Astrocyte of the cerebellum (primary cell): ENCODE measurements at regions not wholly inside any gene's neighbourhood (a gene's known extent, or its start where the extent isn't known, plus 50 kb on each side); places are given as distances from the start of the nearest gene placed in this dataset.

ENCODE experiments used
- DNase-seq: peaks from one replicate; pipeline ENCODE4 v3.0.0-alpha.2; 2011; ENCODE audit warnings: low read depth
- H3K4me3 ChIP-seq: 2 replicates; pipeline ENCODE4 v1.5.1; 2011; ENCODE audit warnings: mild to moderate bottlenecking, low read depth, low read length, moderate library complexity
- in situ Hi-C: cut with HindIII; loops from 2 replicates; pipeline ENCODE4 v1.10.0; 2017; ENCODE audit warnings: low sequenced_read_pairs
- TF ChIP-seq, protein P1 (sequence below): IDR thresholded peaks from 2 replicates; pipeline ENCODE4 v1.5.1; 2012; ENCODE audit warnings: low read length, low read depth, moderate library complexity, mild to moderate bottlenecking; ENCODE audit errors: missing control alignments

DNA sequence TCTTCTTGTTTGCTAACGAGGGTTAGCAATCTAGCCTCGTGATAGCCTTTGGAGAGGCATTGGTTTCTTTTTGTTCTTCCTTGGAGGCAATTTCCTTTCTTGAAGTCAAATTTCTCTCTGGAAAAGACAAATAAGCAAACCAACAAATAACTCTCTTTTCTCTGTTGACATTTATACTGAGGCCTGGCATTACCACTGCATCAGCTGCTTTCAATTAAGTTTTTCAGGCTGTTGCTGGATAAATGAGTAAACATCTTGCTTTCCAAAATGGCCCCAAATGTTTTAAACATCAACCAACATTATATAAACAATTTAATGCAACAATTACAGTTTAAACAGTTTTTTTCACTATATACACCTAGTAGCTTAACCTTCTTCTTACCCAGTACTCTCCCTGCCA, 264.4 kb downstream of the HTR1A start:
- TF ChIP-seq, protein P1, sequence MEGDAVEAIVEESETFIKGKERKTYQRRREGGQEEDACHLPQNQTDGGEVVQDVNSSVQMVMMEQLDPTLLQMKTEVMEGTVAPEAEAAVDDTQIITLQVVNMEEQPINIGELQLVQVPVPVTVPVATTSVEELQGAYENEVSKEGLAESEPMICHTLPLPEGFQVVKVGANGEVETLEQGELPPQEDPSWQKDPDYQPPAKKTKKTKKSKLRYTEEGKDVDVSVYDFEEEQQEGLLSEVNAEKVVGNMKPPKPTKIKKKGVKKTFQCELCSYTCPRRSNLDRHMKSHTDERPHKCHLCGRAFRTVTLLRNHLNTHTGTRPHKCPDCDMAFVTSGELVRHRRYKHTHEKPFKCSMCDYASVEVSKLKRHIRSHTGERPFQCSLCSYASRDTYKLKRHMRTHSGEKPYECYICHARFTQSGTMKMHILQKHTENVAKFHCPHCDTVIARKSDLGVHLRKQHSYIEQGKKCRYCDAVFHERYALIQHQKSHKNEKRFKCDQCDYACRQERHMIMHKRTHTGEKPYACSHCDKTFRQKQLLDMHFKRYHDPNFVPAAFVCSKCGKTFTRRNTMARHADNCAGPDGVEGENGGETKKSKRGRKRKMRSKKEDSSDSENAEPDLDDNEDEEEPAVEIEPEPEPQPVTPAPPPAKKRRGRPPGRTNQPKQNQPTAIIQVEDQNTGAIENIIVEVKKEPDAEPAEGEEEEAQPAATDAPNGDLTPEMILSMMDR, result no peak
- no peak for DNase-seq
- in situ Hi-C loops, result no loop called here

DNA sequence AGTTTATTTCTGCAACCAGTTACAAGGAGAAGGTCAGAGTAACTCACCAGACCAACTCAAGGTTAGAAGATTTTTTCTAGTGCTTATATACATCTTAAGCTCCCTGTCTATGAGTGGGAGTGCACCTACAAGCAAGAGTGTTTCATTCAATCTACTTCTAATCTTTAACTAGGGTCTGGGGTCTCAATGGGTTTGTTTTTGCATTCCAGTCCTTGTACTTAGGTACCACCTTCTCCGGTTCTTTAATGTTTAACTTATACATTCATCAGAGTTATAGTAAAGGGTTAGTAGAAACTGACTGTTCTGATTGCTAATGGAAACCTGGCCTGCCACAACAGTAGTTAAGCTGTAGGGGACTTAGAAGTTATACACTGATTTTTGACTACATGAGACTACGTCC, 271.7 kb downstream of the HTR1A start:
- TF ChIP-seq, protein P1, result no peak

More for the DNA sequence above, 264.4 kb downstream of the HTR1A start:
- no peak overlapping the region for H3K4me3 ChIP-seq

DNA sequence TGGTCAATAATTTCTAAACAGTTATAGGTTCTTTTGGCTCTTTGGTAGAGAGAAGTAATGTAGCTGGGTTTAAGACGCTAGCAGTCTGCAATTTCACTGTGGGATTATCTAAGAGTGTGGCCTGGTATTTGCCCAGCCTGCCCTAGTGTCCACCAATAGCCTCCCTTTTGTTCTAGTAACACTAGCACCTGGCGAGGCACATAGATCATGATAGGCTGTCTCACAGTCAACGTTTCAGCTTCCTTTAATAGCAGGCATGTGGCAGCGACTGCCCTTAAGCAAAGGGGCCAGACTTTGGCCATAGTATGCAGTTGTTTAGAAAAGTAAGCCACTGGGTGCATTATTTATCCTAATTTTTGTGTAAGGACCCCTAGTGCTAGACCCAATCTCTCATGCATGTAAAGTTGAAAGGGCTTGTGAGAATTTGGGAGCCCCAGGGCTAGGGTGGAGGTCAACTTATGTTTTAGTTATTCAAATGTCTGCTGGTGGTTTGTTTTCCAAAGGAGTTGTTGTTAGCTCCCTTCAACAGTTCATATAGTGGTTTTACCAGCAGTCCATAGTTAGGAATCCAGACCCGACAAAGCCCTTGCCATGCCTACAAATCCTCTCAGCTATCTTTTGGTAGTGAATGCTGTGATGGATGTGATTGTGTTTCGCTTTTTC, 274.3 kb downstream of the HTR1A start:
- in situ Hi-C loops, result no loop called here
- H3K4me3 ChIP-seq, result no peak overlapping the region
- no peak for DNase-seq
- TF ChIP-seq, protein P1, result no peak

More for the DNA sequence above, 271.7 kb downstream of the HTR1A start:
- no peak overlapping the region for H3K4me3 ChIP-seq
- in situ Hi-C loops, result no loop called here
- no peak for DNase-seq

DNA sequence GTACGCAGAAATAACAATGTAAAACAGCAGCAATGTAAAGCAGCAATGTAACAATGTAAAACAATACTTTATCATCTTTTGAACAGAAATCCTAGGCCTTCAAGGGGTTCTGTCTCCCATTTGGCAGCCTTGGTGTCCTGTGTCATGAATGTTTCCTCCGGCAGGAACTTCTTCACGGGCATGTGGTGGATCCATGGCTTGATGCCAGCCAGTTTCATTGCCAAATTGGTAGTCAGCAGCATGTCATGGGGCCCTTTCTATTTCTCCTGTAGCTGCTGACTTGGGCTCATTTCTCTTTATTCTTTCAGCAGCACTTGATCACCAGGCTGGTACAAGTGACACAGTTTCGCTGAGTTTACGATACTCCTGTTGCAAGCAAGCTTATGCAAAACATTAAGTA, 275.3 kb downstream of the HTR1A start:
- in situ Hi-C loops, result no loop called here
- no peak for DNase-seq
- no peak overlapping the region for H3K4me3 ChIP-seq
- TF ChIP-seq, protein P1, result no peak

DNA sequence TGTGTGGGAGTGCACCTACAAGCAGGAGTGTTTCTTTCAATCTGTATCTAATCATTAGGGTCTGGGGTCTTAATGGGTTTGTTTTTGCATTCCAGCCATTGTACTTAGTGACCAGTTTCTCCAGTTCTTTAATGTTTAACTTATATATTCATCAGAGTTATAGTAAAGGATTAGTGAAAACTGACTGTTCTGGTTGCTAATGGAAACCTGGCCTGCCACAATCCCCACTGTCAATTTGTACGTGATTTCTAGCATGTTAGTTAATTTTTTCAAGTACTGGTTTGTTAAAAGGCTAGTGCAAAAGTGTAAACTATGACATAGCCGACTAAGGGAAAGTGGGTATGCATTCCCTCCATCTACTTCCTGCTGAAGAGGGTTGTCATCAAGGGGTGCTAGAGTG, 276.1 kb downstream of the HTR1A start:
- no peak overlapping the region for H3K4me3 ChIP-seq
- no peak for DNase-seq
- in situ Hi-C loops, result no loop called here
- TF ChIP-seq, protein P1, result no peak

DNA sequence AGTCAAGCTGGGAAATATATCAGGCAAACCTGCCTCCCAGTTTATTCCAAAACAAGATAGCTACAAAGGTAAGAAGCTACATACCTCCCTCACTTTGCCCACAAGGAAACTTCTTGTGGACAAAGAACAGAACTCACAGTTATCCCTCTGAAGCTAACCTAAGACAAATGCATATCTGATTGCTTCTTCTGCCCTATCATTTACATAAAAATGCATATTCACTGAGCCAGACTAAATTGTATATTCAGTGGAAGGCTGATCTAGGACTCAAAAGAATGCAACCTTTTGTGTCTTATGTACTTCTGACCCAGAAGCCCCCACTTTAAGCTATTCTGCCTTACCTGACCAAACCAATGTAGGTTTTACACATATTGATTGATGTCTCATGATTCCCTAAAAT, 276.8 kb downstream of the HTR1A start:
- in situ Hi-C loops, result no loop called here
- DNase-seq, result no peak
- TF ChIP-seq, protein P1, result no peak
- no peak overlapping the region for H3K4me3 ChIP-seq
